SK-N-SH (cell line): ENCODE measurements at regions not wholly inside any gene's neighbourhood (a gene's known extent, or its start where the extent isn't known, plus 50 kb on each side); places are given as distances from the start of the nearest gene placed in this dataset.

ENCODE experiments used
- CTCF ChIA-PET: fragments of 300-600, 350-600 bp; formaldehyde crosslinking; extraction: SDS; loops from one replicate; lab custom pipeline; 2021; lab: Yijun Ruan, JAX
- POLR2A ChIA-PET: fragments of 350-600 bp; sonication (Branson Sonifier 250); formaldehyde crosslinking; extraction: SDS; loops from one replicate; lab custom pipeline; 2020; ENCODE audit warnings: antibody characterized with exemption, inconsistent platforms; lab: Yijun Ruan, JAX
- DNase-seq: peaks from one replicate; pipeline ENCODE4 v3.0.0; 2012
- H2AFZ ChIP-seq: fragments of 200-600 bp; sonication (generic); 2 replicates; pipeline ENCODE4 v1.8.1; 2016; ENCODE audit warnings: antibody characterized with exemption, mild to moderate bottlenecking, low read depth
- H3F3A ChIP-seq: fragments of 200-600 bp; sonication (generic); replicated peaks from 2 replicates; pipeline ENCODE3; 2016; ENCODE audit warnings: antibody characterized with exemption, mild to moderate bottlenecking; ENCODE audit not compliant: insufficient read depth
- H3K27ac ChIP-seq, 2 experiments: fragments of 200-500 bp in 1 of 2; fragments of 200-600 bp in 1 of 2; sonication (Bioruptor generic) in 1 of 2; sonication (generic), shearing (Covaris generic) in 1 of 2; 2 replicates each; pipeline versions ENCODE4 v1.5.1 to v1.6.1; 2014 to 2016; ENCODE audit warnings: low read depth in 2 of 2, inconsistent platforms in 1 of 2, low read length in 1 of 2, mild to moderate bottlenecking in 1 of 2, mixed read lengths in 1 of 2
- H3K27me3 ChIP-seq: fragments of 200-600 bp; sonication (generic), shearing (Covaris generic); 2 replicates; pipeline ENCODE4 v1.6.1; 2016; ENCODE audit warnings: mixed run types; ENCODE audit not compliant: insufficient read depth
- H3K36me3 ChIP-seq, 2 experiments: fragments of 200-500 bp in 1 of 2; fragments of 200-600 bp in 1 of 2; sonication (Bioruptor generic) in 1 of 2; sonication (generic) in 1 of 2; replicated peaks in 1 of 2; 2 replicates each; pipeline versions ENCODE3 to v1.5.1; 2014 to 2016; ENCODE audit warnings: low read length in 1 of 2, mild to moderate bottlenecking in 1 of 2; ENCODE audit not compliant: insufficient read depth in 2 of 2, control insufficient read depth in 1 of 2
- H3K4me1 ChIP-seq, 2 experiments: fragments of 200-500 bp in 1 of 2; fragments of 200-600 bp in 1 of 2; sonication (Bioruptor generic) in 1 of 2; sonication (generic), shearing (Covaris generic) in 1 of 2; 2 replicates each; pipeline versions ENCODE4 v1.5.1 to v1.6.1; 2014 to 2016; ENCODE audit warnings: low read depth in 1 of 2, low read length in 1 of 2, mixed run types in 1 of 2; ENCODE audit not compliant: insufficient read depth in 2 of 2, control insufficient read depth in 1 of 2
- H3K4me2 ChIP-seq: fragments of 200-600 bp; sonication (generic), shearing (Covaris generic); 2 replicates; pipeline ENCODE4 v1.6.1; 2017; ENCODE audit warnings: mixed run types
- H3K4me3 ChIP-seq, 2 experiments: fragments of 200-500 bp in 1 of 2; fragments of 200-600 bp in 1 of 2; sonication (Bioruptor generic) in 1 of 2; sonication (generic), shearing (Covaris generic) in 1 of 2; 2 replicates each; pipeline versions ENCODE4 v1.5.1 to v1.8.1; 2014 to 2016; ENCODE audit warnings: low read depth in 2 of 2, inconsistent platforms in 1 of 2, low read length in 1 of 2, mild to moderate bottlenecking in 1 of 2, mixed read lengths in 1 of 2, moderate library complexity in 1 of 2
- H3K79me2 ChIP-seq: fragments of 200-600 bp; sonication (generic); 2 replicates; pipeline ENCODE4 v1.8.1; 2017; ENCODE audit warnings: mild to moderate bottlenecking; ENCODE audit not compliant: insufficient read depth
- H3K9ac ChIP-seq: fragments of 200-600 bp; sonication (generic); 2 replicates; pipeline ENCODE4 v1.6.1; 2017; ENCODE audit warnings: mixed run types
- H3K9me2 ChIP-seq: fragments of 200-600 bp; sonication (generic); 2 replicates; pipeline ENCODE4 v1.6.1; 2017; ENCODE audit warnings: mixed run types
- H3K9me3 ChIP-seq: fragments of 200-600 bp; sonication (generic); 2 replicates; pipeline ENCODE4 v1.6.1; 2017; ENCODE audit warnings: mixed run types, mild to moderate bottlenecking, moderate library complexity
- H4K20me1 ChIP-seq: fragments of 200-600 bp; sonication (generic); 2 replicates; pipeline ENCODE4 v1.6.1; 2017; ENCODE audit warnings: mild to moderate bottlenecking, mixed run types; ENCODE audit not compliant: insufficient read depth
- CHD2 ChIP-seq: fragments of 150-350 bp; IDR thresholded peaks from 2 replicates; pipeline ENCODE4 v1.6.1; 2018; ENCODE audit warnings: low read length; ENCODE audit not compliant: partially characterized antibody
- CTCF ChIP-seq: fragments of 200-600 bp; sonication (generic); IDR thresholded peaks from 2 replicates; pipeline ENCODE4 v1.6.1; 2017; ENCODE audit warnings: antibody characterized with exemption, mild to moderate bottlenecking, moderate library complexity
- ELF1 ChIP-seq: IDR thresholded peaks from 2 replicates; pipeline ENCODE4 v1.4.0; 2012
- EZH2phosphoT487 ChIP-seq: fragments of 200-600 bp; sonication (generic); IDR thresholded peaks from 2 replicates; pipeline ENCODE4 v1.6.1; 2017; ENCODE audit warnings: low read depth, mixed run types, mild to moderate bottlenecking, antibody characterized with exemption, moderate library complexity, borderline replicate concordance
- FOSL2 ChIP-seq: IDR thresholded peaks from 2 replicates; pipeline ENCODE4 v1.4.0; 2012; ENCODE audit warnings: low read depth, mild to moderate bottlenecking, moderate library complexity, borderline replicate concordance
- FOXJ3 ChIP-seq: sonication (generic); formaldehyde crosslinking; IDR thresholded peaks from 2 replicates; pipeline ENCODE4 v1.5.1; 2020; ENCODE audit warnings: mild to moderate bottlenecking, missing genetic modification reagents
- GABPA ChIP-seq: IDR thresholded peaks from 2 replicates; pipeline ENCODE4 v1.4.0; 2012; ENCODE audit warnings: low read depth, mild to moderate bottlenecking
- GATA2 ChIP-seq: sonication (generic); formaldehyde crosslinking; IDR thresholded peaks from 2 replicates; pipeline ENCODE4 v1.5.0; 2020; ENCODE audit warnings: mild to moderate bottlenecking, missing genetic modification reagents
- IRF3 ChIP-seq: fragments of 150-350 bp; IDR thresholded peaks from 2 replicates; pipeline ENCODE4 v1.6.1; 2016; ENCODE audit warnings: mild to moderate bottlenecking, low read depth, low read length
- JUND ChIP-seq: IDR thresholded peaks from 2 replicates; pipeline ENCODE4 v1.4.0; 2012
- MEF2A ChIP-seq: IDR thresholded peaks from 2 replicates; pipeline ENCODE4 v1.4.0; 2012; ENCODE audit warnings: low read depth, borderline replicate concordance
- MXI1 ChIP-seq: IDR thresholded peaks from 2 replicates; pipeline ENCODE4 v1.6.1; 2012; ENCODE audit warnings: mild to moderate bottlenecking, low read depth, low read length, improper control_type of control experiment
- NRF1 ChIP-seq: IDR thresholded peaks from 2 replicates; pipeline ENCODE4 v1.6.1; 2012; ENCODE audit warnings: low read depth, mild to moderate bottlenecking, low read length
- POLR2AphosphoS5 ChIP-seq: IDR thresholded peaks from 2 replicates; pipeline ENCODE4 v1.6.1; 2012; ENCODE audit warnings: low read depth, low read length
- RAD21 ChIP-seq: IDR thresholded peaks from 2 replicates; pipeline ENCODE4 v1.6.1; 2012; ENCODE audit warnings: mild to moderate bottlenecking, low read length
- RFX5 ChIP-seq: IDR thresholded peaks from 2 replicates; pipeline ENCODE4 v1.6.1; 2012; ENCODE audit warnings: mild to moderate bottlenecking, improper control_type of control experiment, low read length
- RXRA ChIP-seq: IDR thresholded peaks from 2 replicates; pipeline ENCODE4 v1.4.0; 2012; ENCODE audit warnings: low read depth, mild to moderate bottlenecking, borderline replicate concordance
- TAF1 ChIP-seq: IDR thresholded peaks from 2 replicates; pipeline ENCODE4 v1.6.1; 2012; ENCODE audit warnings: low read depth, mild to moderate bottlenecking, low read length, moderate library complexity, borderline replicate concordance
- TEAD4 ChIP-seq: IDR thresholded peaks from 2 replicates; pipeline ENCODE4 v1.4.0; 2012; ENCODE audit warnings: mild to moderate bottlenecking, borderline replicate concordance; ENCODE audit not compliant: insufficient read depth
- USF1 ChIP-seq: IDR thresholded peaks from 2 replicates; pipeline ENCODE4 v1.4.0; 2012; ENCODE audit warnings: low read depth, borderline replicate concordance
- USF2 ChIP-seq: fragments of 150-350 bp; IDR thresholded peaks from 2 replicates; pipeline ENCODE4 v1.6.1; 2017; ENCODE audit warnings: antibody characterized with exemption, low read length, low read depth, borderline replicate concordance
- ZBTB33 ChIP-seq: IDR thresholded peaks from 2 replicates; pipeline ENCODE4 v1.4.0; 2012; ENCODE audit warnings: low read depth, borderline replicate concordance
- WGBS: methylation state at CpG from one replicate; pipeline ENCODE4 v1.1.6; 2017; ENCODE audit warnings: low lambda C conversion rate; 5-methylcytosine and 5-hydroxymethylcytosine counted together

- no peaks in the 10 kb centered on the region for H3K9me3 ChIP-seq
- H3K27me3 ChIP-seq: no peaks in the 10 kb centered on the region
- no peak overlapping the region for H3K9ac ChIP-seq
- H3K79me2 ChIP-seq: no peaks in the 10 kb centered on the region
- H3K4me3 ChIP-seq: no peak overlapping the region
- H3F3A ChIP-seq: no peaks in the 10 kb centered on the region
- ChIA-PET CTCF (no interaction called here), POLR2A (no interaction called here)
- no peak for DNase-seq
- H3K4me1 ChIP-seq: peaks cover 0 to 4% of the 10 kb centered on the region in 2 experiments; a peak in 1 of 4 replicates
- no peak overlapping the region for H2AFZ ChIP-seq
- H4K20me1 ChIP-seq: no peaks in the 10 kb centered on the region
- H3K4me2 ChIP-seq: no peak overlapping the region
- H3K36me3 ChIP-seq: no peaks in the 10 kb centered on the region
- TF ChIP-seq GABPA (no peak), FOXJ3 (CRISPR knock-in tag) (no peak), MEF2A (no peak), FOSL2 (no peak), TAF1 (no peak), ZBTB33 (no peak), IRF3 (no peak), GATA2 (no peak), USF2 (no peak), JUND (no peak), RFX5 (no peak), USF1 (no peak), RXRA (no peak)
- H3K9me2 ChIP-seq: no peaks in the 10 kb centered on the region
- H3K27ac ChIP-seq: no peak overlapping the region
Measured at GRCh38 chr1:30304080-30304479, 419.3 kb downstream of the MATN1 start.

GRCh38 chr1:30303387-30303786, 420.0 kb downstream of the MATN1 start:
- no peak overlapping the region for H3K4me2 ChIP-seq
- 79% methylated on average over 2 of the region's 2 CpGs for WGBS
- CTCF ChIA-PET: interaction anchor here (1.2 kb wide), 1 partner anchor 77 kb away, joined by 4 read pairs; no protein-coding TSS in a partner anchor
- H3K4me3 ChIP-seq: no peak overlapping the region
- no peak overlapping the region for H2AFZ ChIP-seq
- no peaks in the 10 kb centered on the region for H3K9me3 ChIP-seq
- H3K79me2 ChIP-seq: no peaks in the 10 kb centered on the region
- no peaks in the 10 kb centered on the region for H3K9me2 ChIP-seq
- no peak overlapping the region for H3K27ac ChIP-seq
- no peak for DNase-seq
- H3K9ac ChIP-seq: no peak overlapping the region
- peaks cover 0 to 4% of the 10 kb centered on the region in 2 experiments; a peak in 1 of 4 replicates for H3K4me1 ChIP-seq
- POLR2A ChIA-PET: no interaction called here
- no peaks in the 10 kb centered on the region for H3F3A ChIP-seq
- H4K20me1 ChIP-seq: no peaks in the 10 kb centered on the region
- no peaks in the 10 kb centered on the region for H3K27me3 ChIP-seq
- H3K36me3 ChIP-seq: no peaks in the 10 kb centered on the region
- TF ChIP-seq FOXJ3 (CRISPR knock-in tag) (no peak), GATA2 (no peak), EZH2phosphoT487 (no peak), RAD21 (no peak), CHD2 (no peak), NRF1 (no peak), ELF1 (no peak), RXRA (no peak), MEF2A (no peak), MXI1 (no peak), CTCF (no peak), USF1 (no peak), JUND (no peak), POLR2AphosphoS5 (no peak), TEAD4 (no peak)
